ENCODE measurements at regions not wholly inside any gene's neighbourhood (a gene's known extent, or its start where the extent isn't known, plus 50 kb on each side); places are given as distances from the start of the nearest gene placed in this dataset.

GRCh38 chr1:47630346-47630745 lies 192.5 kb downstream of the FOXD2 start:
- no peak for DNase-seq (ENCODE audit: low spot score)

- no peak for DNase-seq (ENCODE audit: low spot score)
Observed at GRCh38 chr1:47631411-47631995, 193.7 kb downstream of the FOXD2 start.

DNA sequence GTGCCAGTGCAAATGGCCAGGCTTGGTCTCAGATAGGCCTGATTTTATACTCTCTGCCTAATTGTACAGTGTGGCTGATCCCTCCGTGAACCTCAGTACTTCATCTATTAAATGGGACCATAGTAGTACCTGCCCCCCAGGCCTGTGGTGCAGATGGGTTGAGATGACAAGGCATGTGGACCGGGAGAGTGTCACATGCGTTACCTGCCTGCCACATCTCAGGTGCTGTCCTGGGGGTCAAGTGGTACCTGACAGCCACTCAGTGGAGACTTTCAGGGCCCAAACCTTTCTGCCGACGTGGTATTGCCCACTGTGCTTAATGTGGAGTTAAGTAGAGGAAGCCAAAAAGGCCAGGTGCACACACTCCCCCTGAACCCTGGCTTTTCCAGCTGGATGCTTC lies 197.3 kb downstream of the FOXD2 start:
- no peak for DNase-seq (ENCODE audit: low spot score)

DNA sequence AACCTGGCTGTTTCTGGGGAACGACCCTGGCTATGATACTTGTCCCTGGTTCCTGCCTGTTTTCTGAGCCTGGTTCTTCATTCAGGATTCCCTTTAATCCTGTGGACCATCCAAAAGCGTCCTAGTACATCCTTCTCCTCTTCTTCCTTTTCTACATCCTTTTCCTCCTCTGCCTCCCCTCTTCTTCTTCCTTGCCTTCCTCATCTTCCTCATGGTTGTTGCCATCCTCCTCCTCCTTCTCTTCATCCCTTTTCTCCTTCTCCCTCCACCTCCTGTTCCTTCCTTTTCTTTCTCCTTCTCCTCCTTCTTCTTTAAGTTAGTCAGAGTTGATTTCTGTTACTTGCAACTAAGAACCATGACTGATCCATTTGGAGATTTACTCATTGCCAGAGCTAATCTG lies 197.8 kb downstream of the FOXD2 start:
- DNase-seq (ENCODE audit: low spot score), result no peak

DNA sequence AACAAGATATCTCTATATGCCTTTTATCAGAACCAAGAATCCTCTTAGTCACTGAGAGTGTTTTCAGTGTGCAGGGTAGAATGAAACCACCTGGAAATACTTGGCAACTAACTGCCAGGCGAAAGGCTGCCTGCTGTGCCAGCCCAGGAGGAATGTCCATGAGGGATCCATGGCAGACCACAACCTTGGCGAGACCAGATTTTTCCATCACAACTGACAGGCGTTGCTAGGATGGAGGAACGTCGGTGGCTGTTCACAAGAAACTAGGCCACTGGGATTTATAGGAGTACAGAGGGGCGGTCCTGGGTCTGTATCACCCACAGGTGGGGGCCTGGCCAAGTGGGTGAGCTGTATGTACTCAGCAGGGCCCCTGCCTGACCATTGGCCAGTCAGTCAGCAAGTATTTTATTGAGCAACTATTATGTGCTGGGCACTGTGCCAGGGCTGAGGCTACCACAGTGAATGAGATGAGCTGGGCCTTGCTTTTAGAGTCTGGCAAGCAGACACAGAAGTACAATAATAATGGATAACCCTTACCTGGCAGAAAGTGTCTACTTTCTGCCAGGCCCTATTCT lies 199.4 kb downstream of the FOXD2 start:
- no peak for DNase-seq (ENCODE audit: low spot score)

DNA sequence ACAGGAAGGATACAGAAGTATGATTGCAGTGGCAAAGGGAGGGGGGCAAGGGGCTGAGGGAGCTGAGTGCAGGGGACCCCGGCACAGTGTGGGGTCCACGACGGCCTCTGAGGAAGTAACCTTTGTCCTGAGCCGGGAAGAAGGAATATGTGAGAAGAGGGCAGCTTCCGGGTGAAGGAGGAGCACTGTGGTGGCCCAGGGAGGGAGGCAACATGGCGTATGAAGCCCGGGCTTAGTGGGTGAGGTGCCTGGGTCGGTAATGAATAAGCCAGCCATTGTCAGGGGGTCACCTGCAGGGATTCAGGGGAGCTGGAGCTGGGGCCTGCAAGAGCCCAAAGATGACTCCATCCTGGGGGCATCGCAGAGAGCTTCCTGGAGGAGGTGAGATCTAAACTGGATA lies 200.4 kb downstream of the FOXD2 start:
- DNase-seq (ENCODE audit: low spot score), result no peak

DNA sequence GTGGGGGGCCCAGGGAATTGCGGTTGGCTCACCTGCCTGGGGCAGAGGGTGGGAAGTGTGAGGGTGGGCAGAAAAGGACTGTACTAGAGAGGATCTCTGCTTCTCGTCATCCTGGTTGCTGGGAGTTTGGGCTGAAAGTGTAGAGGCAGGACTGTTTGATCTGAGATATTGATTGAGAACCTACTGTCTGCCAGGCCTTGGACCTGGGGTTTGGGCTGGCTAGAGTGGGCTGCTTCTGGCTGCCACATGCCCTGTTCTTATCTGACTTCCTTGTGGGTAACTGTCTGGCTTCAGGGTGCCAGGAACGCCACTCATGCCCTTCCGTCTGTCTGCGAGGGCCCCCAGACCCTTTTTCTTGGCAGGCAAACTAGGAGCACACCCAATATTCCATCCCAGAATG lies 200.9 kb downstream of the FOXD2 start:
- DNase-seq (ENCODE audit: low spot score), result no peak

DNA sequence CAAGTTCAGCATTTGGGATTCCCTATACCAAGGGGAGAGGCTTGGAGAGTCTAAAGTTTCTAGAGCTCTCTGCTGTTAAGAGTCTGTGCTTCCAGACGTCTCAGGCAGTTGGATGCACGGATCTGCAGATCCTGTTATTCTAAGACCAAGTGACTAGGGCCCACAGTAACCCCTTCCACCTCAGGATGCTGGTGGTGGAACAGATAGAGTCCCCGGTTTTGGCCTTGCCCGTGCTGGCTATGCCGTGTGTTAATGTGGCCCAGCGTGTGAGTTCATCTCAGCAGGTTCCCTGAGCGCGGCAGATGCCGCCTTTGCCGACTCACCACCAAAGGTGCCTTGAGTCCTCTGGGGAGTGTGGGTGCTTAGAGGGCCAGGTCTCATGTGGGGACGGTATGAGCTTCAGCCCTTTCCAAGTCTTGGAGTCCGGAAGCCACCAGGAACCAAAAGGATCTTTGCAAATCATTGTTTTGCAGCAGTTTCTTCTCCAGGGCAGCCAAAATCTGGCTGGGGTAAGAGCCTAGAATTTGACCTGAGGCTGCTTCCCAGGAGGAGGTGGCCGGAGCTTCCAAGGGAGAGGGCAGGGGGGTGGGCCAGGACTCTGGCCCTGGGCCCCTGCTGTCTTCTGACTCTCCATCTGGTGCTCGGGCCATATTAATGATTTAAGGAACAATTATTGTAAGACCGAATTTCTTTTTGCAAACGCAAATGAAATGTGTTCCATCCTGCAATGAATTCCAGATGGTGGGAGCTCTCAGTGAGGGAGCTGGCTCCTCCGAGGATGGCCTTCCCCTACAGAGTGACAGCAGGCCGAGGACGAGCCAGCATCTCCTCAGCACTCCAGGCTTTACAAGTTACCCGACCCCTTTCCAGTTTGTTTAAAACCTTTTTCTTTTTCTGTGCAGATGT lies 205.7 kb downstream of the FOXD2 start:
- DNase-seq (ENCODE audit: low spot score), result no peak

GRCh38 chr1:47644212-47644573 lies 206.3 kb downstream of the FOXD2 start:
- no peak for DNase-seq (ENCODE audit: low spot score)

- no peak for DNase-seq (ENCODE audit: low spot score)
Observed at GRCh38 chr1:47645151-47645550, 207.3 kb downstream of the FOXD2 start.

GRCh38 chr1:47646676-47647075 lies 208.8 kb downstream of the FOXD2 start:
- no peak for DNase-seq (ENCODE audit: low spot score)

- no peak for DNase-seq (ENCODE audit: low spot score)
Observed at GRCh38 chr1:47647327-47647845, 209.5 kb downstream of the FOXD2 start.

- DNase-seq (ENCODE audit: low spot score), result peak; percentile 15
Observed at GRCh38 chr1:47650205-47650604, 212.4 kb downstream of the FOXD2 start.

DNA sequence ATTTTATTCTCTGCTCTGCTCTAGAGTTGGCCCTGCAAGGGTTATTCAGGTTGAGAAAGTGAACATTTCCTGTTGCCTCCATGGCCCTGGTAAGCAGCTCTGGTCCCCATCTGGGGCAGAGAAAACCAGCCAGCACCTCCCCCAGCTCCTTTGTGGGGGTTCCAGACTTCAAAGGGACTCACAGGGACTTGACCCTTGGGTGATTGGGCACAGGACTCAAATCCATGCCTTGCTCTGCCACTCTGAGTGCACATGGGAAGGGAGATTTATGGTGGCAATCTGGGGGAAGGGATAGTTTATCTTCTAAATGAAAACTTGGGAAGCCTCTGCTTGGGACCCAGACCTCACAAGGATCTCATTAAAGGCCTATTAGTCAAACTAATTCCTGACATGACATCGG lies 212.8 kb downstream of the FOXD2 start:
- no peak for DNase-seq (ENCODE audit: low spot score)

- no peak for DNase-seq (ENCODE audit: low spot score)
Observed at GRCh38 chr1:47651311-47652089, 213.7 kb downstream of the FOXD2 start.

GRCh38 chr1:47655521-47656300 lies 217.9 kb downstream of the FOXD2 start:
- no peak for DNase-seq (ENCODE audit: low spot score)

DNA sequence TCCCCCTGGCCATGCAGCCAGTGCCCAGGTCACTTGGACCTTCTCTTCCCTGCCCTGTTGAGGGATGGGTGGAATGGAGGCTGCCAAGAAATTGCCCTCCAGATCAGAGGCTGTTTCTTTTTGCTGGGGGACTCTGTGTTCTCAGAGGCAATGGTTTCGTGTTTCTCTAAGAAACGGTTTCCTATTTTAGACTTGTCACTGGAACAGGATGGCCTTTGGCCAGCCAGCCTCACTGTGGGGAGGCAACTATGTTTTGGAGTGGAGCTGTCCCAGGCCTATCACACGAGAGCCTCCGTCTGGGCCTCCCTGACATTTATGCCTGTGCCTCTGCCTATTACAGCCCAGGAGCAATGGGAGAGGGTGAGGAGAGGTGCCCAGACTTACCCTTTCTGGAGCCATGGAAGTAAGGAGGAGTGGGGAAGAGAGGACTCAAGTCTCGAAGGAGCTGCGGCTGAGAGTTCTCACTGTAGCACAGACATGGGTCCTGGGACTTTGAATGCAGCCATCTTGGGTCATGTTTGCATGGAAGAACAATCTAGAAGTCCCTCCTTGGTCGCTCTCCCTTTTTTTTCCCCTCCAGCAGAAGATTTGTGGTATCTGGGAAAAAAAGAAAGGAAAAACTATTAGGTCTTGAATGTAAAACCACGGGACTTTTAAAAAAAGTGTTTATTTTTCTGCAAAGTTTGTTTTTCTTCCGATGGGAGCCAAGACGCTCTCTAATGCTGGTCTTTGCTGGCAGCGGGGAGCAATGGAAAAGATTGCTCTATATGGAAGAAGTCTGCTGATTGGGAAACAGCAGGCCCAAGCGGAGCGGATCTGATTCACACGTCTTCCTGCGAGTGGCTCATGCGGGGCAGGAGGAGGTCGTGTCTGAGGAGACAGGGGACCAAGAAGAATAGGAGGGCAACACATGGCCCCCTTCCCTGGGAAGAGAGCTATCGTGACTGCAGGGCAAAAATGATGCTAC lies 219.2 kb downstream of the FOXD2 start:
- no peak for DNase-seq (ENCODE audit: low spot score)

- no peak for DNase-seq (ENCODE audit: low spot score)
Observed at GRCh38 chr1:47658161-47658920, 220.5 kb downstream of the FOXD2 start.

DNA sequence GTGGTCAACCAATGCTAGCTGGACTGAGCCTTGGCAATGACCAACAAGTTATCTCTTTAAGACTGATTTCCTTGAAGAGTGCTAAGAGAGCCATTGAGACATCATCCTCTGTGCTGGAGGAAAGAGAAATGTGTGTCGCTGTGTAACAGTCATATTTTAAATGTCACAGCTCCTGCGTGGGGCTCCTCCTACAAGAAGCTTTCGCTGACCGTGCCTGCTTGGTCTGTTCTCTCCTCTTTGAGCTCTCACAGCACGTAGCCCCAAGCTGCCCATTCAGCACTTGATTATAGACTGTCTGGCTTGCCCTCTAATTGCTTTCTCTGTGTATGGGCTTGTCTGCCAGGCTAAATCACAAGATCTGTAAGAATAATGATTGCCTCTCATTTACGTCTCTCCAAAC lies 221.3 kb downstream of the FOXD2 start:
- DNase-seq (ENCODE audit: low spot score), result no peak

- no peak for DNase-seq (ENCODE audit: low spot score)
Observed at GRCh38 chr1:47660622-47661021, 222.8 kb downstream of the FOXD2 start.
